Activated T-cell treated with anti-CD3 and anti-CD28 coated beads, Interleukin-2, amount 50 U/mL, for 72 hours (primary cell): ENCODE measurements at regions not wholly inside any gene's neighbourhood (a gene's known extent, or its start where the extent isn't known, plus 50 kb on each side); places are given as distances from the start of the nearest gene placed in this dataset.

Source experiments
- ATAC-seq, 2 donors: fragments of 150-1000 bp; cut with Tn5 transposase; replicated peaks in 1 of 2; 2 replicates each; pipeline ENCODE4 v1.10.0; 2021; ENCODE audit warnings: moderate library complexity in 2 of 2, mild to moderate bottlenecking in 1 of 2
- DNase-seq, 2 donors: peaks; one replicate each; pipeline ENCODE4 v3.0.0; 2021 to 2022; ENCODE audit warnings: mixed read lengths in 1 of 2
- H3K27ac Mint-ChIP-seq: one replicate; pipeline ENCODE4 v1.8.0; 2022; ENCODE audit warnings: mild to moderate bottlenecking, moderate library complexity, mixed read lengths
- H3K27me3 Mint-ChIP-seq: one replicate; pipeline ENCODE4 v1.8.0; 2022; ENCODE audit warnings: low read depth, mixed read lengths
- H3K36me3 Mint-ChIP-seq, 2 donors: one replicate each; pipeline ENCODE4 v1.8.0; 2022; ENCODE audit warnings: mixed read lengths in 2 of 2, mild to moderate bottlenecking in 1 of 2; ENCODE audit not compliant: insufficient read depth in 2 of 2
- H3K4me1 Mint-ChIP-seq: one replicate; pipeline ENCODE4 v1.8.0; 2022; ENCODE audit warnings: low read depth, mixed read lengths
- H3K4me3 Mint-ChIP-seq, 2 donors: one replicate each; pipeline ENCODE4 v1.8.0; 2022; ENCODE audit warnings: mild to moderate bottlenecking in 2 of 2, mixed read lengths in 2 of 2, moderate library complexity in 2 of 2
- H3K9me3 Mint-ChIP-seq, 2 donors: one replicate each; pipeline ENCODE4 v1.8.0; 2022; ENCODE audit warnings: mixed read lengths in 2 of 2

GRCh38 chr17:34782271-34782670, 179.0 kb downstream of the CCT6B start:
- Mint-ChIP-seq H3K36me3 (no peaks in the 10 kb centered on the region), H3K4me3 (no peak overlapping the region), H3K9me3 (no peaks in the 10 kb centered on the region), H3K27me3 (no peaks in the 10 kb centered on the region), H3K27ac (no peak overlapping the region), H3K4me1 (no peaks in the 10 kb centered on the region)
- ATAC-seq (no peak), DNase-seq (no peak)

- no peak for DNase-seq
- H3K4me3 Mint-ChIP-seq = no peak overlapping the region
These were observed 179.6 kb downstream of the CCT6B start for GRCh38 chr17:34781571-34782108.

GRCh38 chr17:34781071-34781470, 180.2 kb downstream of the CCT6B start:
- Mint-ChIP-seq H3K9me3 (no peaks in the 10 kb centered on the region), H3K4me1 (no peaks in the 10 kb centered on the region), H3K27ac (no peak overlapping the region), H3K4me3 (no peak overlapping the region), H3K36me3 (no peaks in the 10 kb centered on the region), H3K27me3 (no peaks in the 10 kb centered on the region)
- DNase-seq (no peak), ATAC-seq (no peak)

More at GRCh38 chr17:34781571-34782108, 179.6 kb downstream of the CCT6B start:
- no peak for ATAC-seq
- no peak overlapping the region for H3K27ac Mint-ChIP-seq
- no peaks in the 10 kb centered on the region for H3K27me3 Mint-ChIP-seq
- no peaks in the 10 kb centered on the region for H3K4me1 Mint-ChIP-seq
- H3K9me3 Mint-ChIP-seq = no peaks in the 10 kb centered on the region
- no peaks in the 10 kb centered on the region for H3K36me3 Mint-ChIP-seq

GRCh38 chr17:34780438-34780837, 180.8 kb downstream of the CCT6B start:
- no peaks in the 10 kb centered on the region for H3K27me3 Mint-ChIP-seq
- ATAC-seq (no peak), DNase-seq (no peak)
- H3K36me3 Mint-ChIP-seq = no peaks in the 10 kb centered on the region
- no peak overlapping the region for H3K4me3 Mint-ChIP-seq
- H3K9me3 Mint-ChIP-seq = no peaks in the 10 kb centered on the region
- H3K4me1 Mint-ChIP-seq = no peaks in the 10 kb centered on the region
- no peak overlapping the region for H3K27ac Mint-ChIP-seq

- Mint-ChIP-seq H3K36me3 (no peaks in the 10 kb centered on the region), H3K27me3 (no peaks in the 10 kb centered on the region), H3K9me3 (no peaks in the 10 kb centered on the region), H3K4me3 (no peak overlapping the region), H3K4me1 (no peaks in the 10 kb centered on the region), H3K27ac (no peak overlapping the region)
- DNase-seq (no peak), ATAC-seq (no peak)
These were observed 184.5 kb downstream of the CCT6B start for GRCh38 chr17:34776456-34777443.

- ATAC-seq = no peak
- Mint-ChIP-seq H3K4me1 (no peaks in the 10 kb centered on the region), H3K4me3 (no peak overlapping the region), H3K9me3 (no peaks in the 10 kb centered on the region), H3K36me3 (no peaks in the 10 kb centered on the region), H3K27me3 (no peaks in the 10 kb centered on the region), H3K27ac (no peak overlapping the region)
- DNase-seq = no peak
These were observed 188.2 kb downstream of the CCT6B start for GRCh38 chr17:34773036-34773435.

- Mint-ChIP-seq H3K4me1 (no peaks in the 10 kb centered on the region), H3K9me3 (no peaks in the 10 kb centered on the region), H3K4me3 (no peak overlapping the region), H3K27me3 (no peaks in the 10 kb centered on the region), H3K36me3 (no peaks in the 10 kb centered on the region), H3K27ac (no peak overlapping the region)
- no peak for DNase-seq
- ATAC-seq = no peak
These were observed 189.4 kb downstream of the CCT6B start for GRCh38 chr17:34771891-34772290.

GRCh38 chr17:34770586-34770985, 190.7 kb downstream of the CCT6B start:
- H3K4me1 Mint-ChIP-seq = no peaks in the 10 kb centered on the region
- no peaks in the 10 kb centered on the region for H3K36me3 Mint-ChIP-seq
- H3K27ac Mint-ChIP-seq = no peak overlapping the region

GRCh38 chr17:34769899-34770298, 190.5 kb downstream of the TMEM132E start:
- Mint-ChIP-seq H3K27ac (no peak overlapping the region), H3K9me3 (no peaks in the 10 kb centered on the region), H3K27me3 (no peaks in the 10 kb centered on the region)

More at GRCh38 chr17:34770586-34770985, 190.7 kb downstream of the CCT6B start:
- DNase-seq (no peak), ATAC-seq (no peak)
- no peaks in the 10 kb centered on the region for H3K9me3 Mint-ChIP-seq
- H3K27me3 Mint-ChIP-seq = no peaks in the 10 kb centered on the region
- H3K4me3 Mint-ChIP-seq = no peak overlapping the region

GRCh38 chr17:34769049-34769448, 189.7 kb downstream of the TMEM132E start:
- DNase-seq = no peak
- Mint-ChIP-seq H3K27me3 (no peaks in the 10 kb centered on the region), H3K4me3 (no peak overlapping the region), H3K36me3 (no peaks in the 10 kb centered on the region), H3K27ac (no peak overlapping the region), H3K4me1 (no peaks in the 10 kb centered on the region), H3K9me3 (no peaks in the 10 kb centered on the region)
- ATAC-seq = no peak

More at GRCh38 chr17:34769899-34770298, 190.5 kb downstream of the TMEM132E start:
- H3K36me3 Mint-ChIP-seq = no peaks in the 10 kb centered on the region
- no peak for ATAC-seq
- no peak for DNase-seq
- no peaks in the 10 kb centered on the region for H3K4me1 Mint-ChIP-seq
- no peak overlapping the region for H3K4me3 Mint-ChIP-seq

- H3K4me3 Mint-ChIP-seq = no peak overlapping the region
- H3K36me3 Mint-ChIP-seq = no peaks in the 10 kb centered on the region
- DNase-seq (no peak), ATAC-seq (no peak)
- H3K9me3 Mint-ChIP-seq = no peaks in the 10 kb centered on the region
- H3K27ac Mint-ChIP-seq = no peak overlapping the region
- no peaks in the 10 kb centered on the region for H3K27me3 Mint-ChIP-seq
- H3K4me1 Mint-ChIP-seq = no peaks in the 10 kb centered on the region
These were observed 185.9 kb downstream of the TMEM132E start for GRCh38 chr17:34765291-34765690.

GRCh38 chr17:34764716-34765115, 185.3 kb downstream of the TMEM132E start:
- Mint-ChIP-seq H3K36me3 (no peaks in the 10 kb centered on the region), H3K27me3 (no peaks in the 10 kb centered on the region), H3K27ac (no peak overlapping the region), H3K4me1 (no peaks in the 10 kb centered on the region), H3K4me3 (no peak overlapping the region), H3K9me3 (no peaks in the 10 kb centered on the region)
- ATAC-seq (no peak), DNase-seq (no peak)

GRCh38 chr17:34763728-34764665, 184.6 kb downstream of the TMEM132E start:
- Mint-ChIP-seq H3K4me1 (no peaks in the 10 kb centered on the region), H3K27me3 (peaks cover 3% of the 10 kb centered on the region), H3K4me3 (no peak overlapping the region), H3K9me3 (no peaks in the 10 kb centered on the region), H3K27ac (no peak overlapping the region), H3K36me3 (no peaks in the 10 kb centered on the region)
- ATAC-seq (no peak), DNase-seq (no peak)
